ENCODE measurements at regions not wholly inside any gene's neighbourhood (a gene's known extent, or its start where the extent isn't known, plus 50 kb on each side); places are given as distances from the start of the nearest gene placed in this dataset.
"Not testable (repeated sequence)": the region's sequence is repeated elsewhere in the genome, so short reads cannot be mapped to it uniquely, and the experiment has no call there.

DNA sequence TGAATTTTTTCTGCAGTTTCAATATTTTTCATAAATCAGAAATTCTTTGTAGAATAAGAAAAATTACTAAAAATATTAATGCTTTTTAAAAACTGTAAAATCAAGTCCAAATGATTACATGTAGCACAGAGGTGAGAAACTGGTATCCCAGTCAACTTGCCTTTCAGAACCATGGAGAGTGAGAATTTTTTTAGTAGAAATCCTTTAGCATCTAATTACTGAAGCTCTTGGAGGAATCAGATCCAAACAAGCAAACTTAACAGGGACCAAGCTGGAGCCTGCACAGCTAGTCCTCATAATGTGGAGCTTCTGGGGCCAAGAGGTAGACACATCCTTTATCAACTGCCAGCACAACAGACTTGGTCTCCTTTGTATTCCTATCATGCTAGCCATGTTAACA, 724.5 kb downstream of the TFAP2A start:
- TF ChIP-seq, protein P1, sequence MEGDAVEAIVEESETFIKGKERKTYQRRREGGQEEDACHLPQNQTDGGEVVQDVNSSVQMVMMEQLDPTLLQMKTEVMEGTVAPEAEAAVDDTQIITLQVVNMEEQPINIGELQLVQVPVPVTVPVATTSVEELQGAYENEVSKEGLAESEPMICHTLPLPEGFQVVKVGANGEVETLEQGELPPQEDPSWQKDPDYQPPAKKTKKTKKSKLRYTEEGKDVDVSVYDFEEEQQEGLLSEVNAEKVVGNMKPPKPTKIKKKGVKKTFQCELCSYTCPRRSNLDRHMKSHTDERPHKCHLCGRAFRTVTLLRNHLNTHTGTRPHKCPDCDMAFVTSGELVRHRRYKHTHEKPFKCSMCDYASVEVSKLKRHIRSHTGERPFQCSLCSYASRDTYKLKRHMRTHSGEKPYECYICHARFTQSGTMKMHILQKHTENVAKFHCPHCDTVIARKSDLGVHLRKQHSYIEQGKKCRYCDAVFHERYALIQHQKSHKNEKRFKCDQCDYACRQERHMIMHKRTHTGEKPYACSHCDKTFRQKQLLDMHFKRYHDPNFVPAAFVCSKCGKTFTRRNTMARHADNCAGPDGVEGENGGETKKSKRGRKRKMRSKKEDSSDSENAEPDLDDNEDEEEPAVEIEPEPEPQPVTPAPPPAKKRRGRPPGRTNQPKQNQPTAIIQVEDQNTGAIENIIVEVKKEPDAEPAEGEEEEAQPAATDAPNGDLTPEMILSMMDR (IDR thresholded peaks at IDR 0.05; ENCODE audit: low read depth, low read length), result no peak
- H3K4me1 ChIP-seq (ENCODE audit: low read depth), result no peaks in the 10 kb centered on the region
- no peak for DNase-seq (ENCODE audit: low read depth in 1 of 2, low spot score in 1 of 2)
- no peaks in the 10 kb centered on the region for H3K36me3 ChIP-seq
- H3K27me3 ChIP-seq, result no peaks in the 10 kb centered on the region
- H3K9me3 ChIP-seq (ENCODE audit: low read depth), result no peaks in the 10 kb centered on the region
- no peak overlapping the region for H3K27ac ChIP-seq
- H3K4me3 ChIP-seq, result no peak overlapping the region

DNA sequence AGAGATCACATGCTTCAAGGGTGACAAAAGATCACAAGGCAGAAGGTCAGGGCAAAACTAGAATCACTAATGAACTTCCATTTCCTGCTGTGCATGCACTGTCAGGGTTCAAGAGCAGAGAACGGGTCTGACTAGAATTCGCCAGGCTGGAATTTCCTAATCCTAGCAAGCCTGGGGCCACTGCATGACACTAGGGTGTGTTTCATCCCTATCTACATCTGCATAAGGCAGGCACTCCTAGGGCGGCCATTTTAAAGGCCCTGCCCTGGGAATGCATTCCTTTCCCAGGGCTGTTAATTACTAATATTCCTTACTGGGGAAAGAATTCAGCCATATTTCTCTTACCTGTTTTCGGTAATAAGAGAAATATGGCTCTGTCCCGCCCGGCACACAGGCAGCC, 734.1 kb downstream of the TFAP2A start:
- H3K4me3 ChIP-seq; H3K27ac ChIP-seq; DNase-seq (ENCODE audit: low read depth in 1 of 2, low spot score in 1 of 2); H3K9me3 ChIP-seq (ENCODE audit: low read depth); H3K4me1 ChIP-seq (ENCODE audit: low read depth); H3K27me3 ChIP-seq; H3K36me3 ChIP-seq: not testable (repeated sequence)

DNA sequence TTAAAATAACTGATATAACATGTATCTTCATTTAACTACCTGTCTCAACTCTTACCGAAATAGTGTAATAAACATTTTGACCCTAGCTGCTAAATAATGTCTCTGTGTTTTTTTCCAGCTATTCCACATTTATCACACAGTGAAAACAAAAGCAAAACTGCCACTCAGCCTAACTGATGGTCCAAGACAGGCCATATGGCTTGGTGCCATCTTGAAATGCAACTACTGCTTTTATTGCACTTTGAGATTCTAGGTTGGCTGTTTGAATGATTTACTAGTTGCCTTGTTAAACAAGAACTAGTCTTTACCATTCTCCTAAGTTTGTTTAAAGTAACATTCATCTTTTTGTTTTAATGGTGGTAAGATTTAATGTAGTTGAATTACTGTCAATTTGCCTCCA, 739.8 kb downstream of the TFAP2A start:
- TF ChIP-seq, protein P1 (IDR thresholded peaks at IDR 0.05; ENCODE audit: low read depth, low read length), result no peak
- Histone ChIP-seq H3K9me3 (ENCODE audit: low read depth) (no peaks in the 10 kb centered on the region), H3K4me3 (no peak overlapping the region), H3K4me1 (ENCODE audit: low read depth) (no peaks in the 10 kb centered on the region), H3K27me3 (no peaks in the 10 kb centered on the region), H3K36me3 (no peaks in the 10 kb centered on the region), H3K27ac (no peak overlapping the region)
- DNase-seq (ENCODE audit: low read depth in 1 of 2, low spot score in 1 of 2), result no peak

DNA sequence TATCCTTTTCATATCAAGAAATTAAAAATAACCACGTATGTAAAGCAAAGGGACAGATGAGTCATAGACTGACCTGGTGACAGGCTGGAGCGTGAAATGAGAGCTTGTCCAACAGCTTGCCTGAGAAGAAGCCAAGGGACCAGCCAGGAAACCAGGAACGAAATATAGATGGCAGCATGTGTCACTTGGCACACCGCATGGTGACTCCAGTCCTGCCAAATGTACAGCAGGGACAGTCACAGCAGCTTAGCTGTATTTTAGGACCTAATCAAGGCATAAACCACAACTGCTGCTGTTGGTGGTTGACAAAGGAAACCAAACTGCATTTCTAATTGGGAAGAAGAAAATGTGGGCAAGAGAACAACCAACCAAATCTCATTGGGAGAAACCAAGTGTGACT, 755.0 kb downstream of the TFAP2A start:
- no peaks in the 10 kb centered on the region for H3K27me3 ChIP-seq
- H3K4me3 ChIP-seq, result no peak overlapping the region
- H3K4me1 ChIP-seq (ENCODE audit: low read depth), result no peaks in the 10 kb centered on the region
- no peaks in the 10 kb centered on the region for H3K36me3 ChIP-seq
- DNase-seq (ENCODE audit: low read depth in 1 of 2, low spot score in 1 of 2), result no peak
- no peak overlapping the region for H3K27ac ChIP-seq
- TF ChIP-seq, protein P1 (IDR thresholded peaks at IDR 0.05; ENCODE audit: low read depth, low read length), result no peak
- no peaks in the 10 kb centered on the region for H3K9me3 ChIP-seq (ENCODE audit: low read depth)

DNA sequence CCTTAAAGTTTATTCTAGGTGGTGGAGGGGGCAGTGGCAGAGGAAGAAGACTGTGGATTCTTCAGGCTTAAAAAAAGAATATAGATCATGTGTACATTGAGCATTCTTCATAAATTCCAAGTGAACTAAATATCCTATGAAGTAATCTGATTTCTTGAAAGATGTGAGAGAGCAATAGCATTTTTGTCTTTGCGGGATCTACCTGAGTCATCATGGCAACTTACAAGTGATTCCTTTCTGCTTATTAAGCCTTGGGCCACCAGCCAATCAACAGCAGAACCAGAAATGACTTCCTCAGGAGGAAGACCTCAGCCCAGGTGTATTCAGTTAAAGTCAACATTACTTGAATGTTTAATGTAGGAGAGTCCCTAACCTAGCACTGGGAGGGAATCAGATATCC, 756.9 kb downstream of the TFAP2A start:
- TF ChIP-seq, protein P1 (IDR thresholded peaks at IDR 0.05; ENCODE audit: low read depth, low read length), result no peak
- no peak for DNase-seq (ENCODE audit: low read depth in 1 of 2, low spot score in 1 of 2)
- H3K36me3 ChIP-seq, result no peaks in the 10 kb centered on the region
- no peak overlapping the region for H3K4me3 ChIP-seq
- no peak overlapping the region for H3K27ac ChIP-seq
- no peaks in the 10 kb centered on the region for H3K27me3 ChIP-seq
- H3K4me1 ChIP-seq (ENCODE audit: low read depth), result no peaks in the 10 kb centered on the region
- no peaks in the 10 kb centered on the region for H3K9me3 ChIP-seq (ENCODE audit: low read depth)

DNA sequence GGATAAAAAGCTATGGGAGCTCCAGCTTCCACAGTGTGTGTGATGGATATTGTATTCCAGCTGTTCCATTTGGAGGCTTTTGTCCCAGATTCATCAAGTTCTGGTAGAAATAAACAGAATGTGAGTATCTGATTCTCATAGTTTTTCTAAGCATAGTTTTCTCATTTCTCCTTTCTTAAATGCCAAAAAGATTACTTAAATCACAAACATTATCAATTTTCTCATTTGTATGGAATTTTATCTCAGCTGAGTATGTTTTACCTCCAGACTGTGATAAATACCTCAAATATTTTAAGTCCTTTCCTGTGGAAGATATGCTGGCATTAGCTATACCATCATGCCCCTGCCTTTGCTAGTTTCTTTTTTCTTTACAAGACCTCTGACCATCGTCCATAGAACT, 767.3 kb downstream of the TFAP2A start:
- Histone ChIP-seq H3K9me3 (ENCODE audit: low read depth) (no peaks in the 10 kb centered on the region), H3K4me1 (ENCODE audit: low read depth) (no peaks in the 10 kb centered on the region), H3K36me3 (no peaks in the 10 kb centered on the region), H3K4me3 (no peak overlapping the region), H3K27me3 (no peaks in the 10 kb centered on the region), H3K27ac (no peak overlapping the region)
- TF ChIP-seq, protein P1 (IDR thresholded peaks at IDR 0.05; ENCODE audit: low read depth, low read length), result no peak
- peak in 1 of 2 donors; percentile 62 for DNase-seq (ENCODE audit: low read depth in 1 of 2, low spot score in 1 of 2)
